GM23338 (cell line): ENCODE measurements at regions not wholly inside any gene's neighbourhood (a gene's known extent, or its start where the extent isn't known, plus 50 kb on each side); places are given as distances from the start of the nearest gene placed in this dataset.

ENCODE experiments used
- ATAC-seq: fragments of 200-7000 bp; cut with Tn5 transposase; 3 replicates; pipeline ENCODE4 v1.9.1; 2020
- DNase-seq: peaks from one replicate; pipeline ENCODE4 v3.0.0-alpha.2; 2015; ENCODE audit warnings: low spot score
- H2AFZ ChIP-seq: fragments of 200-600 bp; sonication (generic); 2 replicates; pipeline ENCODE4 v1.8.0; 2016; ENCODE audit warnings: antibody characterized with exemption, mild to moderate bottlenecking, moderate library complexity
- H3F3A ChIP-seq: fragments of 200-600 bp; sonication (generic); replicated peaks from 2 replicates; pipeline ENCODE4 v1.8.0; 2017; ENCODE audit warnings: antibody characterized with exemption, mixed run types, low read depth
- H3K27ac ChIP-seq: fragments of 200-600 bp; sonication (generic); 2 replicates; pipeline ENCODE4 v1.6.1; 2016; ENCODE audit warnings: low read depth
- H3K27me3 ChIP-seq: fragments of 200-600 bp; sonication (generic); 2 replicates; pipeline ENCODE4 v1.8.0; 2016; ENCODE audit warnings: mild to moderate bottlenecking, mixed run types, moderate library complexity; ENCODE audit not compliant: insufficient read depth
- H3K36me3 ChIP-seq: fragments of 200-600 bp; sonication (generic); 2 replicates; pipeline ENCODE4 v1.8.0; 2016; ENCODE audit warnings: mild to moderate bottlenecking; ENCODE audit not compliant: insufficient read depth
- H3K4me1 ChIP-seq: fragments of 200-600 bp; sonication (generic); 2 replicates; pipeline ENCODE4 v1.8.0; 2016; ENCODE audit warnings: mild to moderate bottlenecking, moderate library complexity; ENCODE audit not compliant: insufficient read depth
- H3K4me2 ChIP-seq: fragments of 200-600 bp; sonication (generic); 2 replicates; pipeline ENCODE4 v1.7.1; 2017; ENCODE audit warnings: mixed run types
- H3K4me3 ChIP-seq: fragments of 200-600 bp; sonication (generic); 2 replicates; pipeline ENCODE4 v1.6.1; 2016; ENCODE audit warnings: mixed run types
- H3K79me2 ChIP-seq: fragments of 200-600 bp; sonication (generic); replicated peaks from 2 replicates; pipeline ENCODE4 v1.8.0; 2017; ENCODE audit warnings: mild to moderate bottlenecking; ENCODE audit not compliant: insufficient read depth
- H3K9me2 ChIP-seq: fragments of 200-600 bp; sonication (generic); 2 replicates; pipeline ENCODE4 v1.8.0; 2017; ENCODE audit not compliant: insufficient read depth
- H4K20me1 ChIP-seq: fragments of 200-600 bp; sonication (generic); replicated peaks from 2 replicates; pipeline ENCODE4 v1.8.0; 2017; ENCODE audit warnings: mild to moderate bottlenecking; ENCODE audit not compliant: insufficient read depth
- H3K27ac Mint-ChIP-seq: 2 replicates; pipeline ENCODE4 v1.8.0; 2020; ENCODE audit warnings: inconsistent platforms, mild to moderate bottlenecking, moderate library complexity, mixed read lengths
- H3K27me3 Mint-ChIP-seq: 3 replicates; pipeline ENCODE4 v1.8.0; 2022; ENCODE audit warnings: low read depth, mild to moderate bottlenecking, moderate library complexity, mixed read lengths, inconsistent platforms; ENCODE audit not compliant: insufficient read depth, poor library complexity
- H3K36me3 Mint-ChIP-seq: 3 replicates; pipeline ENCODE4 v1.8.0; 2021; ENCODE audit warnings: low read depth, mild to moderate bottlenecking, inconsistent platforms, moderate library complexity, mixed read lengths
- H3K4me1 Mint-ChIP-seq: 3 replicates; pipeline ENCODE4 v1.8.0; 2020; ENCODE audit warnings: mild to moderate bottlenecking, inconsistent platforms, mixed read lengths
- H3K4me3 Mint-ChIP-seq: 3 replicates; pipeline ENCODE4 v1.8.0; 2021; ENCODE audit warnings: moderate library complexity, mild to moderate bottlenecking, inconsistent platforms, mixed read lengths
- H3K9me3 Mint-ChIP-seq: 3 replicates; pipeline ENCODE4 v1.8.0; 2020; ENCODE audit warnings: moderate library complexity, mild to moderate bottlenecking, inconsistent platforms, mixed read lengths
- EZH2 ChIP-seq: fragments of 200-600 bp; sonication (generic); IDR thresholded peaks from one replicate; pipeline ENCODE4 v1.8.0; 2017; ENCODE audit warnings: antibody characterized with exemption, mild to moderate bottlenecking, low read depth; ENCODE audit not compliant: unreplicated experiment
- ZNF331 ChIP-seq: fragments of 250-450 bp; sonication (Bioruptor Pico); IDR thresholded peaks from 2 replicates; pipeline ENCODE4 v1.5.0; 2020; ENCODE audit warnings: low read depth, mild to moderate bottlenecking, moderate library complexity
- TF ChIP-seq, protein P1 (sequence below): IDR thresholded peaks from one replicate; pipeline ENCODE4 v1.6.1; 2018; ENCODE audit warnings: antibody characterized with exemption; ENCODE audit not compliant: unreplicated experiment

DNA sequence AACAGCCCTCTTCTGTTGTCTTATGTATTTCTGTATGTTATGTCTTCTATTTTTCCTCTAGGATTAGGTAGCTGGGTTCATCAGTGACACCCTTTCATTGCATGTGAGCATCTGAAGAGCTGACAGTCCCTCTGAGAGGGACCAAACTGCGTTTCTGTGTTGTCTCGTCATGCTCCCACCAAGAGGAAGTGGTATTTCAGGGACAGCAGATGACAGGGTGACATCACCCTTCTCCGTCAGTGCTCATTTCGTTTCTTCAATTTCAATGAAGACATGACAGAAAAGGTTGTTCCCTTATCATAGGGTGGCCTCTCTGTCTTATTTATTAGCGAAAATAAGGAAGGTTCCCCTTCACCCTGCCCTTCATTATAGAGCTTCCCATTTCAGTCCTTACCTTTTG, 225.9 kb upstream of the NR4A3 start (continued):
- TF ChIP-seq, protein P1, sequence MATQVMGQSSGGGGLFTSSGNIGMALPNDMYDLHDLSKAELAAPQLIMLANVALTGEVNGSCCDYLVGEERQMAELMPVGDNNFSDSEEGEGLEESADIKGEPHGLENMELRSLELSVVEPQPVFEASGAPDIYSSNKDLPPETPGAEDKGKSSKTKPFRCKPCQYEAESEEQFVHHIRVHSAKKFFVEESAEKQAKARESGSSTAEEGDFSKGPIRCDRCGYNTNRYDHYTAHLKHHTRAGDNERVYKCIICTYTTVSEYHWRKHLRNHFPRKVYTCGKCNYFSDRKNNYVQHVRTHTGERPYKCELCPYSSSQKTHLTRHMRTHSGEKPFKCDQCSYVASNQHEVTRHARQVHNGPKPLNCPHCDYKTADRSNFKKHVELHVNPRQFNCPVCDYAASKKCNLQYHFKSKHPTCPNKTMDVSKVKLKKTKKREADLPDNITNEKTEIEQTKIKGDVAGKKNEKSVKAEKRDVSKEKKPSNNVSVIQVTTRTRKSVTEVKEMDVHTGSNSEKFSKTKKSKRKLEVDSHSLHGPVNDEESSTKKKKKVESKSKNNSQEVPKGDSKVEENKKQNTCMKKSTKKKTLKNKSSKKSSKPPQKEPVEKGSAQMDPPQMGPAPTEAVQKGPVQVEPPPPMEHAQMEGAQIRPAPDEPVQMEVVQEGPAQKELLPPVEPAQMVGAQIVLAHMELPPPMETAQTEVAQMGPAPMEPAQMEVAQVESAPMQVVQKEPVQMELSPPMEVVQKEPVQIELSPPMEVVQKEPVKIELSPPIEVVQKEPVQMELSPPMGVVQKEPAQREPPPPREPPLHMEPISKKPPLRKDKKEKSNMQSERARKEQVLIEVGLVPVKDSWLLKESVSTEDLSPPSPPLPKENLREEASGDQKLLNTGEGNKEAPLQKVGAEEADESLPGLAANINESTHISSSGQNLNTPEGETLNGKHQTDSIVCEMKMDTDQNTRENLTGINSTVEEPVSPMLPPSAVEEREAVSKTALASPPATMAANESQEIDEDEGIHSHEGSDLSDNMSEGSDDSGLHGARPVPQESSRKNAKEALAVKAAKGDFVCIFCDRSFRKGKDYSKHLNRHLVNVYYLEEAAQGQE = no peak
- TF ChIP-seq ZNF331 = no peak

DNA sequence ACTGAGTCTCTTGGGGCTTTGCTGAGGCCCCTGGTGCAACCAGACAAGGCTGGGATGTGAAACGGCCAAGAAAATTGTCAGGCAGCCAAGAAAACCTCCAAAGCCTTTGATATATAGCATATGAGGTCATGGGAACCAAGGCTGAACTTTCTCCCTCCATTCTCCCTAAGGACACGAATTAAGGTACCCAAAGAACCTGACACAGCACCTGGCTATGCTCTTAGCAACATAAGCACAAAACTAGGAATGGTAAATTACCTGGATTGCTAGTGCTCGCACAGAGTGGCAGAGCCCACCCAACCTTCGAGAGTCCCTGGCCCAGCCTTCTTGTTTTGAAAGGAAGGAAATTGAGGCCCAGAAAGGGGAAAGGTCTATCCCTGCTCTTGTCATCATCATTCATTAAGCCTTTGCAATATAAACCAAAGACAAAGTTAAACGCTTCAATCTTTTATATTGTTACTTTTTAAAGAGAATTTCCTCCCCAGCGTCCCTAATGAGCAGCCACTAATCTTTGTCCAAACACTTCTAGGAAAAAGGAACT, 220.0 kb upstream of the NR4A3 start:
- H2AFZ ChIP-seq = no peak overlapping the region
- no peaks in the 10 kb centered on the region for H4K20me1 ChIP-seq
- H3K27me3 Mint-ChIP-seq = peaks cover 5% of the 10 kb centered on the region
- H3K9me2 ChIP-seq = peaks cover 4% of the 10 kb centered on the region; the same call in 1 of the 2 replicates
- H3K4me1 ChIP-seq = peaks cover 10% of the 10 kb centered on the region
- no peaks in the 10 kb centered on the region for H3K36me3 Mint-ChIP-seq
- H3K9me3 Mint-ChIP-seq = no peaks in the 10 kb centered on the region
- H3K4me1 Mint-ChIP-seq = peaks cover 11% of the 10 kb centered on the region
- H3F3A ChIP-seq = no peaks in the 10 kb centered on the region
- no peaks in the 10 kb centered on the region for H3K79me2 ChIP-seq
- no peaks in the 10 kb centered on the region for H3K36me3 ChIP-seq
- H3K4me3 Mint-ChIP-seq = no peak overlapping the region
- no peak overlapping the region for H3K27ac Mint-ChIP-seq
- no peak overlapping the region for H3K27ac ChIP-seq
- H3K27me3 ChIP-seq = 0 out of 2 replicates have a peak, but pooled peaks cover 7% of the 10 kb centered on the region
- H3K4me3 ChIP-seq = no peak overlapping the region
- no peak for TF ChIP-seq ZNF331
- no peak overlapping the region for H3K4me2 ChIP-seq
- ATAC-seq (no peak), DNase-seq (no peak)

DNA sequence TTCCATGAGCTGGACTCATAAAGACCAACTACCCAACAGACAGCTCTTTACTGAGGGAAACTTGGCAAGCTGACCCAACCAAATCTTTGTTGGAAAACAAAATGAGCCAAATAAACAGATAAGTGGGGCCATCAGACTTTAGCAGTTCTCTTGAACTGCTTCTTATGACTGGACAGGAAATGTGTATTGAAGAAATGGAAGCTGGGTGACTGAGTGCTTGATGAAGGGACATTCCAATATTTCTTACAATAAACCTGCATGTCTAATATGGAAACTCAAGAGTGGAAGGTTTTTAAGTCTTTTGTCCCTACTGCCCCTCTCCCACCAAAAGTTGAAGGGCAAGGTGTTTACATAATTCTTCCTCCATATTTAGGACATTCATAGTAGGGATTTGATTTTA, 218.8 kb upstream of the NR4A3 start:
- no peak overlapping the region for H3K4me3 Mint-ChIP-seq
- no peaks in the 10 kb centered on the region for H3K9me3 Mint-ChIP-seq
- ATAC-seq (no peak), DNase-seq (no peak)
- no peak overlapping the region for H3K27ac Mint-ChIP-seq
- Histone ChIP-seq H3K4me2 (no peak overlapping the region), H3K79me2 (no peaks in the 10 kb centered on the region), H3K4me1 (peaks cover 23% of the 10 kb centered on the region), H3K4me3 (no peak overlapping the region), H3F3A (no peaks in the 10 kb centered on the region), H4K20me1 (no peaks in the 10 kb centered on the region), H2AFZ (no peak overlapping the region), H3K27ac (no peak overlapping the region), H3K9me2 (peaks cover 4% of the 10 kb centered on the region; the same call in 1 of the 2 replicates), H3K36me3 (no peaks in the 10 kb centered on the region), H3K27me3 (0 out of 2 replicates have a peak, but pooled peaks cover 7% of the 10 kb centered on the region)
- H3K27me3 Mint-ChIP-seq = peaks cover 2% of the 10 kb centered on the region
- H3K36me3 Mint-ChIP-seq = no peaks in the 10 kb centered on the region
- H3K4me1 Mint-ChIP-seq = peaks cover 23% of the 10 kb centered on the region
- TF ChIP-seq EZH2 = no peak
